BJ (cell line): ENCODE measurements at regions not wholly inside any gene's neighbourhood (a gene's known extent, or its start where the extent isn't known, plus 50 kb on each side); places are given as distances from the start of the nearest gene placed in this dataset.

Source experiments
- CTCF ChIA-PET: fragments of 350-600 bp; formaldehyde crosslinking; extraction: SDS; loops from one replicate; lab custom pipeline; 2021; ENCODE audit warnings: antibody characterized with exemption, inconsistent platforms; lab: Yijun Ruan, JAX
- POLR2A ChIA-PET: fragments of 300-600 bp; sonication (Branson Sonifier 250); formaldehyde crosslinking; extraction: SDS; loops from one replicate; lab custom pipeline; 2021; ENCODE audit warnings: antibody characterized with exemption; lab: Charles Lee
- DNase-seq: peaks from one replicate; pipeline ENCODE4 v3.0.0-alpha.2; 2011; ENCODE audit warnings: low read depth
- H3K27me3 ChIP-seq: 2 replicates; pipeline ENCODE4 v1.6.0; 2011; ENCODE audit warnings: low read length; ENCODE audit not compliant: control insufficient read depth, insufficient read depth
- H3K36me3 ChIP-seq: 2 replicates; pipeline ENCODE4 v1.5.1; 2011; ENCODE audit warnings: low read length; ENCODE audit not compliant: control insufficient read depth, insufficient read depth
- H3K4me3 ChIP-seq: 2 replicates; pipeline ENCODE4 v1.5.1; 2011; ENCODE audit warnings: low read depth, mild to moderate bottlenecking, control low read depth, low read length
- TF ChIP-seq, protein P1 (sequence below): IDR thresholded peaks from 2 replicates; pipeline ENCODE4 v1.5.1; 2011; ENCODE audit warnings: low read depth, mild to moderate bottlenecking, control low read depth, inconsistent platforms, low read length, moderate library complexity; ENCODE audit not compliant: insufficient read depth

DNA sequence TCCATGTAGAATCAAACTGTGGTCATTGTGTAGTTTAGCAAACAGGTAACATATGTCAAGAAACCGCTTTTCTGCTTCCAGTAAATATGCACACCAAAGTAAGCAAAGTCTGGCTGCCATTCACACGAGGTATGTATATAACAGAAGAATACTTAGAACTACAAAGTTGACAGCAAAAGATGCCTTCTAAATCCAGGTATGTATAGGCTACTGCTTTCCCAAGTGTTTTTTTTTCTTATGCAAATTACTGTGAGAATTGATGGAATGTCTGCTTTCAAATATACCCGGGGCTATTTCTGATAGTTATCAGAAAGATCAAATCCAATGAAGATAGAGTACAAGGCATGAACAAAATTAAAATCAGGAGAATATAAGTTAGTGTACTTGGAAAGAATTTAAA is 229.2 kb downstream of the HACE1 start:
- TF ChIP-seq, protein P1, sequence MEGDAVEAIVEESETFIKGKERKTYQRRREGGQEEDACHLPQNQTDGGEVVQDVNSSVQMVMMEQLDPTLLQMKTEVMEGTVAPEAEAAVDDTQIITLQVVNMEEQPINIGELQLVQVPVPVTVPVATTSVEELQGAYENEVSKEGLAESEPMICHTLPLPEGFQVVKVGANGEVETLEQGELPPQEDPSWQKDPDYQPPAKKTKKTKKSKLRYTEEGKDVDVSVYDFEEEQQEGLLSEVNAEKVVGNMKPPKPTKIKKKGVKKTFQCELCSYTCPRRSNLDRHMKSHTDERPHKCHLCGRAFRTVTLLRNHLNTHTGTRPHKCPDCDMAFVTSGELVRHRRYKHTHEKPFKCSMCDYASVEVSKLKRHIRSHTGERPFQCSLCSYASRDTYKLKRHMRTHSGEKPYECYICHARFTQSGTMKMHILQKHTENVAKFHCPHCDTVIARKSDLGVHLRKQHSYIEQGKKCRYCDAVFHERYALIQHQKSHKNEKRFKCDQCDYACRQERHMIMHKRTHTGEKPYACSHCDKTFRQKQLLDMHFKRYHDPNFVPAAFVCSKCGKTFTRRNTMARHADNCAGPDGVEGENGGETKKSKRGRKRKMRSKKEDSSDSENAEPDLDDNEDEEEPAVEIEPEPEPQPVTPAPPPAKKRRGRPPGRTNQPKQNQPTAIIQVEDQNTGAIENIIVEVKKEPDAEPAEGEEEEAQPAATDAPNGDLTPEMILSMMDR, result no peak
- ChIA-PET POLR2A (no interaction called here), CTCF (no interaction called here)
- DNase-seq, result no peak
- Histone ChIP-seq H3K27me3 (no peaks in the 10 kb centered on the region), H3K4me3 (no peak overlapping the region), H3K36me3 (no peaks in the 10 kb centered on the region)

DNA sequence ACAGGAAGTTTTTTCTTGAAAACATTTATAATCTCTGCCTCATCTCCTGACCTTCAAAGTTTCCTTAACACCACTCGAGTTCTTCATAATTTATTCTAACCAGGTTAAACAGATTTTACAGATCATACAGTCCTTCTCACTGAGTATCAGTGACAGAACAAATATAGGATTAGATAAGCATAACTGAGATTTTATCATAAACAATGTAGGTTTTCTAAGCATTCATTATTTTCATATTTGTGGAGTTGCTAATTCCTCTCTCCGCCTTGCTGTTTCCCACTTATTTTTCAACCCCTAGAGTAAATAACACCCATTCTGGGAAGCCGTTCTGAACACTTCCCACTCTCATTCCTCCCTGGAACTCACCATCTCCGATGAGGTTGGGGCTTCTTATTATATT is 229.9 kb downstream of the HACE1 start:
- DNase-seq, result no peak
- ChIA-PET CTCF (no interaction called here), POLR2A (no interaction called here)
- no peaks in the 10 kb centered on the region for H3K36me3 ChIP-seq
- H3K27me3 ChIP-seq, result no peaks in the 10 kb centered on the region
- no peak overlapping the region for H3K4me3 ChIP-seq
- TF ChIP-seq, protein P1, result no peak

DNA sequence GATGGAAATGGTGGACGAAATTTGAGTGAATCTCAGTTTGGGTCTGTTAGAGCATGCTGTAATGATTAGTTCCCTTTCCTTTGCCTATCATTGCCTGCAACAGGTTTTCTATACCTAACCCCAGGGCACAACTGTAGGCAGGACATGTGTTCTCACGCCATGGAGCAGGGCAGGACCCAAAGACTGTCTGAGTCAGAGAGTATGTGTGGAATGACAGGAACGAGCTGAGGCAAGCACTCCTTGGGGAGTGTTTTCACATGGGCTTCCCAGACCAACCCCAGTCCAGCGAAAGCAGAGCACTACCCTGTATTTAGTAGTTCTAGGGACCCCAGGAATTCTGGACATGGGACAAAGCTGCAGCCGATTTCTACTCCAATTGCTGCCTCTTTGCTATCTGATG is 234.2 kb downstream of the HACE1 start:
- POLR2A ChIA-PET, result no interaction called here
- CTCF ChIA-PET, result interaction anchor here (0.9 to 1.0 kb wide), 2 partner anchors 20 to 99 kb away, joined by 3 read pairs; no protein-coding TSS in a partner anchor
- H3K4me3 ChIP-seq, result no peak overlapping the region
- no peaks in the 10 kb centered on the region for H3K36me3 ChIP-seq
- peak; percentile 62 for DNase-seq
- TF ChIP-seq, protein P1, result no peak
- no peaks in the 10 kb centered on the region for H3K27me3 ChIP-seq

GRCh38 chr6:104623052-104623690 is 236.5 kb downstream of the HACE1 start:
- Histone ChIP-seq H3K27me3 (no peaks in the 10 kb centered on the region), H3K36me3 (no peaks in the 10 kb centered on the region), H3K4me3 (no peak overlapping the region)
- TF ChIP-seq, protein P1, result peak; percentile 18; the same call in 1 of the 2 replicates
- POLR2A ChIA-PET, result no interaction called here
- DNase-seq, result no peak
- CTCF ChIA-PET, result interaction anchor here (0.6 to 1.4 kb wide), 4 partner anchors 9 to 164 kb away, joined by 3 to 6 read pairs (median 3); no protein-coding TSS in a partner anchor

DNA sequence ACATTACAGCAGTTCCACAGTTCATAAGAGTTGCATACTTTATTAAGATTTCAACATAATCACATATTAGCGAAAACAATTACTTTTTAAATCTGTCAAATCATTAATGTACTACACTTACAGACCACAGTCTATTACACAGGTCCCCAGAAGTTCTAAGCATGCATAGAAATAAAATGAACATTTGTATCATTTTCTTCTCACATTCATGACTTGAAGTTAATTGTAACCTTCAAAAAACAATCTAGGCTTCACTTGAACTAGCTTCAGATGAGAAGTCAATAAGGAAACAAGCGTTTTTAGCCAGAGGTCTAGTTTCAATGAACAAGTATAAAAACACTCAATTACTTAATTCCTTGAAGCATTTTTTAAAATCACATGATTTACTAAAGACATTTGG is 238.3 kb downstream of the HACE1 start:
- Histone ChIP-seq H3K4me3 (no peak overlapping the region), H3K36me3 (no peaks in the 10 kb centered on the region), H3K27me3 (no peaks in the 10 kb centered on the region)
- ChIA-PET POLR2A (no interaction called here), CTCF (no interaction called here)
- TF ChIP-seq, protein P1, result no peak
- DNase-seq, result no peak
